ENCODE measurements at regions not wholly inside any gene's neighbourhood (a gene's known extent, or its start where the extent isn't known, plus 50 kb on each side); places are given as distances from the start of the nearest gene placed in this dataset.

DNA sequence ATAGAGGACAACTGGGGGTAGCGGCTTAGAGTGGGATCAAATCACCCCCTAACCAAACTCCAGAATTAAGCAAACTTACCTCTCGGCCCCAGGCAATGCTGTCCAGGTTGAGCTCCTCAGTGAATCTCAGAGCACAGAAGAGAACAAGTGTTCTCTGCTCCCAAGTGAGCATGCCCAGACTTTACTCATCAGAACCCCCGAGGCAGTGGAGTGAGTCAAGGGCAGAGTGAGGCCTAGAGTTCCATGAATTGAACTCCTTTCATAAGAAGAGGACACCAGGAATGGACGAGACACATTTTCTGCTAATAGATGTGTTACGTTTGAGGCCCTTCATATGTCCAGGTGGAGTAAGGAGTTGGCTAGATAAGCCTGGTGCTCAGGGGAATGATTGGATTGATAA is 134.0 kb upstream of the DTNBP1 start:
- DNase-seq = no peak

DNA sequence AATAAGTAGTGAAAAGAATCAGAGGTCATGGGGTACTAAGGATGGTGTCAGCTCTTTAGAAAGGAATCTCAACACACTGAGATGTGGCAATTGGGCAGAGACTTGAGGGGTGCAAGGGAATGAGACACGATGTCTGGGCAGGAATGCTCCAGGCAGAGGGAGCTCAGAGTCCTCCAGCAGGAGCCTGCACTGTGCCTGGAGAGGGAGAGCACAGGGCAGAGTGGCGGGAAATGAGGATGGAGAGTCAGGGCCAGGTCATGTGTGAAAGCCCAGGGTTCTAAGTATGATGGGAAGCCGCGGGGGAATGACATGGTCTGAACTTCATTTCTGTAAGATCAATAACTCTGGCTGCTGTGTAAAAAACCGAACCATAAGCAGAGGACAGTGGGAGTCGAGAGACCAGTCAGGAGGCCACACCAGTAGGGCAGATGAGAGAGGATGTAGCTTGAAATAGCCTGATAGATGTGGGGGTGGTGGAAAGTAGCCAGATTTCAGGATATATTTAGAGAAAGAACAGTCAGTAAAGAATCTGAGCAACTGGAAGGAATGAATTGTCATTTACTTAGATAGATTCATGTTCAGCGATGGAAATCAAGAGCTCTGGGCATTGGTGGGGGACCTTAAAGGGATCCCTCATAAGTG is 133.4 kb upstream of the DTNBP1 start:
- no peak for DNase-seq

DNA sequence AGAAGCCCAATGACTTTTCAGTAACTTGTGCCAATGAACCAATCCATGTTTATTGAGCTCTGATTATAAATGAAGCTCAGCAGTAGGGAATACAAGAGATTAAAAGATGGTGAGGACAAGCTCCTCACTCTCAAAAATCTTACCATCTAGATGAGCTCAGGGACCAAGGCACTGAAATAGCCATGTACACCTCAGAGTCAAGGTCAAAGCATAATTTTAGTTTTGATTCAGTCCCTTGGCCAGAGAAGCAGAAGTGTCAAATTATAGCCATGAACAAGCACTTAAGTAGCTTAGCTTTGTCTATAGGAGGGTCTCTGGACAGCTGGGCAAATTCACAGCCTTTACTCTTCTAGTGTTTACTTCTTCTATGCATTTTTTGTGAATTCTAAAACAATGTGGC is 131.0 kb upstream of the DTNBP1 start:
- DNase-seq = no peak

DNA sequence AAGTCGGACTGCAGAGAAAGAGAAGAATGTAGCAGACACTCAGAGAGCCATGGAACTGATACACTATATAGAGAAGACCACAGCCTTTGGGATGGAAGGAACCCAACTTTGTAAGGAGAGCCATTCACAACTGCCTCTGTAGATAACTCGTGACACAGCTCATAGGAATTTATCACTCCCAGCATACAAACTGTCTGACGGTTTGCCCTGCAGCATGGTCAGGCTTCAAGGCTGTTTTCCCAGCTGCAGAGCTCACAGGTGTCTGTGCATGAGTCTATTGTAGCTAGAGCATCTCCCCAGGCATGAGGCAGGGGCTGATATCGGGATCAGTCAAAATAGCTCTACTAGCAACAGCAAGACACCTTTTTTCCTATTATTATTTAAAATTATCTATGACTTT is 130.5 kb upstream of the DTNBP1 start:
- no peak for DNase-seq

DNA sequence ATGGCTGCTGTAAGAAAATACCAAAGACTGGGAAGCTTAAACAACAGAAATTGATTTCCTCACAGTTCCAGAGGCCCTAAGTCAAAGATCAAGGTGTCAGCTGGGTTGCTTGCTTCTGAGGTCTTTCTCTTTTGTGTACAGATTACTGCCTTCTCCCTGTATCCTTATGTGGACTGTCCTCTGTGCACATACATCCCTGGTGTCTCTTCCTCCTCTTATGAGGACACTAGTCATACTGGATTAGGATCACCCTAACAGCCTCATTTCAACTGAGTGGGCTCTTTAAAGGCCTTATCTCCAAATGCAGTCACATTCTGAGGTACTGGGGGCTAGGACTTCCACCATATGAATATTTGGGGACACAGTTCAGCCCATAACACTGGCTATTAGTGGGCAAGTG is 130.0 kb upstream of the DTNBP1 start:
- DNase-seq = no peak

DNA sequence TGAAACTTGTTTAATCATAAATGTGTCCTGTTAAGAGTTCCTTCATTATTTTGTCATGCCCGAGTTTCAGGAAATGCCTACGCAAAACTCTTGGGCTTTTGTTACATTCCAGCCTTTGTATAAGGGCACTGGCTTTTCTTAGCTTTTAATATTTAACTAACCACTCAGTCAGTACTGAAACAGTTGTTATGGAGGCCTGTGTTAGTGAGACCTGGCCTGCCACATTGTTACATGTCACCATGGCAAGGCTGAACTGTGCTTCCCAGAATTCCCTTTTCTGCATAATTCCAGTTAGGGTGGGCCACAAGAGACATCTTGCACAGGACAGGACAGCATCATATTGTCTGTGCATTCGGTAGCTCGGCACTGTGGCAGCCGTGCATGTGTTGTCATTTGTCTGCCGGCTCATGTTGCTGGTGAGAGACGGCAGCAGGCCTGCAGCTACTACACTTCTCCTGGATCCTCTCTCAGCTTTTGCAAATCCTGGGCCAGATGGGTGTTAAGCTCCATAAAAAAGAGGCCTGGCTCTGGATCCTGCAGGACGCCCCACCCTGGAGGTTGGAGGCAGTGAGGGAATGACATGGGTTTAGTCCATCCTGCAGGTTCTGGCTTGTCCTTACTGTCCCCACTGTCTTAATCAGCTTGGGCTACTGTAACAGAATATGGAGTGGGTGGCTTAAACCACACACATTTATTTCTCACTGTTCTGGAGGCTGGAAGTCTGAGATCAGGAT is 128.8 kb upstream of the DTNBP1 start:
- DNase-seq = no peak

DNA sequence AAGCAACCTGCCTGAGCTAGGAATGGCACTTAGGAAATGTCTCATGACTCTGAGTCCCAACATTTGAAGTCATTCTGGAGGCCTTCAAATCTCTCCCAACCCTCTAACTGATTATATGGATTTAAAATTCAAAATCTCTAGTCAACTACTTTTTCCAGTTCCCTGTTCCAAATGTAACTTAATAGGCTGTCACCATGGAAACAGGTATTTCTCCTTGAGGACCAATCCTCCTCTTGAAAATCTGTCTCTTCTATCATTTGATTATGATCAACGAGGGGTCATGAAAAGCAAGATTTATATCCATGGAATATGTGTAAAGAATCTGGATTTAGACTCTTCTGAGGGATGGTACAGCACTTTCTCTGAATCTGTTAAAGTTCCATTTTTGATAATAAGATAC is 127.3 kb upstream of the DTNBP1 start:
- no peak for DNase-seq

DNA sequence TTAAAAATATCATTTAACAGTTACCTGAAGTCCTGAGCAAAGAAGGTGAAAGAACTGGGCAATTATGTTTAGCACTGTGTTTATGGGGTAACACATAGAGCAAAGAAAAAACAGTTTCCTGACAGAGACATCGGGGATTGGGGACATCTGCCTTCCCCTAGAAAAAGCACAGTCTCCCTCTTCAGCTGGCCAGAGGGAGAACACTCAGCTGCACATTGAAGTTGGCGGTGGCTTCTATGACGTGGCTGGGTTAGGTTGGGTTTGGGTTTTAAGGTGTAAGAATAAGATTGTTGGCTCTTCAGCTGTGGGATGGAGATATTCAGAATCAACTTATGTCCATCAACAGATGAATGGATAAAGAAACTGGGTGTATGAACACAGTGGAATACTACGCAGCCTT is 124.0 kb upstream of the DTNBP1 start:
- no peak for DNase-seq

DNA sequence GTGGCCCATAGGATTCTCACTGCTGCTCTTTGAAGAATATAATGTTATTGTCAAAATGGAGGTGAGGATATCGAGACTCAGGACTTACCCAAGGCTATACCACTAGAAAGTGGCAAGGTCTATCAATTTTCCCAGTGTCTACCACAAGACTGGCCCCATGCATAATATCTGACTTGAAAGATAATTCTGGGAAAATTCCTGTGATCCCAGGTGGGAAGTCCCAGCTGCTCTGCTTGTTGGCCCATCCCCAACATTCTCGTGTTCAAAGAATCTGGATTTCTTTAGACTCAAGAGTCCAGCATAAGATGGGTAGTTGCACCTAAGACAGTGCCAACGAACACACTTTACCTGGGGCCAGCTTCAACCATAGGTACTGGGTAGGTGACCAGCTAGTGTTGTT is 120.7 kb upstream of the DTNBP1 start:
- DNase-seq = no peak

DNA sequence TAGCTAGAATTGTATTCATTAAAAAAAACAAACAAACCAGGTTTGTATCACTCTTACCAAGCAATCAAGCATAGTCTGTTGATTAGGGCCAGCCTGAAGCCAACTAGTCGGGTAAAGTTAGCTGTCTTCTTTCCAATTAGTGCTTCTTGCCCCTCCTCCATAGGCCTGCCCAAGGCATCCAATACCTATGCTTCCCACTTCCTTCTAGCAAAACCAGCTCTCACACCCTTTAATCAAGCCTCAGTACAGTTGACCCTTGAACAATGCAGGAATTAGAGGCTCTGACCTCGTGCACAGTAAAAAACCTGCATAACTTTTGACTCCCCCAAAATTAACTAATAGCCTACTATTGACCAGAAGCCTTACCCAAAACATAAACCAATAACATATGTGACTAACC is 119.1 kb upstream of the DTNBP1 start:
- no peak for DNase-seq

DNA sequence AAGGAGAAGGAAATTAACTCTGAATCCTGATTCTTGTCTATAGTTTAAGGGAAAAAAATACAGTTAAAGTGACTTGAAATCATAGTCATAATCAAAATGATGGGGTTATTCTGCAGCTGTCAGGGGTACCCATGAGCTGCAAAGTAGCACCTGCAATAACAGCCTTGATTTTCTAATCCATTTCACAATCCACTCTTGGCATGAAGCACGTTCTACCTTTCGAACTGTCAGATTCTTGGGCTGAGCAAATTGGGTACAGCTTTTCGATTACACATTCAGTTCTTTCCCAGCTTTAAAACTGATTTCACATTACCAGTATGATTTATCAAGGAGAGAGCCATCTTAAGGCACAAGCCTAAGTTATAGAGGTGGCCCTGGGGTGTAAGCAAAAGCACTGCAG is 118.5 kb upstream of the DTNBP1 start:
- DNase-seq = no peak

DNA sequence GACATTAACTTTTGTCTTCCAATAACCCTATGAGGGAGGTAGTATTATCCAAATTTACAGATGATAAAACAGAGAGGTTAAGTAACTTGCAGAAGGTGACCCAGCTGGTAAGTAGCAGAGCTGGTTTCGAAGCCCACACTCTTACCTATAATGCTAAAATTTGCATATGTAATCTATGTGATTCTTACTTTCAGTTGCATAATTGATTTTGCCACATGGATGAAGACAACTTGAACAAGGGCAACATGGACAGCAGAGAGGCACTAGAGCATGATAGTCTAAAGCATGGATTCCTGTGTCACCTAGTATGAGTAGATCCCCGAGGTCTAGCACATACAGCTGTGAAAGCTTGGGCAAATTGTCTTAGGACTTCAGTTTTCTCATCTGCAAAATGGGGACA is 117.6 kb upstream of the DTNBP1 start:
- DNase-seq = no peak

DNA sequence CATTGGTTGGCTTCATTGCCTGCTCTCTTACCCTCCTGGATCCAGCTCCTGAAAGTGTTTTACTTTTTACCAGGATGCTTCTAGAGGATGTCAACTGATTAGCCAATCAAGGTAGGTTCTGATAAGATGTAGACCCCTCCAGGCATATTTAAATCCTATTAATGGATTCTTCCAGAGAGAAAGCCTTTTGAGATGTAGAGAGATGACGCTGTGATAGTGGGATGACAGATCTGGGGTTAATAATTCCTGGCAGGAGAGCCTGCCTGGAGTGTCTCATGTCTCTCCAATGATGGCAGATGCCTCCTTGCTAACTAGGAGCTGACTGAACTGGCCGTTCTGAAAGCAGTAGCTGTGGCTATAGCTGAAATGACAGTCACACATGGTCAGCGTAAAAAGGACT is 116.9 kb upstream of the DTNBP1 start:
- DNase-seq = no peak

DNA sequence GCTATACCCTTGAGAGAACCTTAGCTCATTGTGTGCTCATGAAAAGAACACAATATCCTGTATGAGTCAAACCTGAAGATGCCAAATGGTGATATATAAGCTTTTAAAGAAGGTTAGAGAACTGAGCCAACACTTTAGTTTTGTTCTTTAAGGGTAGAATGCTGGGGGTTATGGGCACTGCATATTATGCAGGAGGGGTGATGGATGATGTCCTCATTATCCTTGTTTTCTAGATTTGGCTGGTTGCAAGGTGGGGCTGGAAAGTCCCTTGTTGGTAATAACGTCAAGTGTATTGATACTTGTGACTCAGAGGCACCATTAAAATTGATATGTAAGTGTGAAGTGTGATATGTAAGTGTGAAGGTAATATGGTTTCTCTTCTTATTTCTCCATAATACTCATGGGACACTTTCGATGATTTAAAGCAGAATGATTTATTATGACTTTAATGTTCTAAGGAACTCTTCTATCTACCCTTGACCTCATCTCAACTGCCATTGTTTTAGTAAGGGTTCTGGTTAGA is 113.7 kb upstream of the DTNBP1 start:
- DNase-seq = peak in 1 of 5 experiments; percentile 89

DNA sequence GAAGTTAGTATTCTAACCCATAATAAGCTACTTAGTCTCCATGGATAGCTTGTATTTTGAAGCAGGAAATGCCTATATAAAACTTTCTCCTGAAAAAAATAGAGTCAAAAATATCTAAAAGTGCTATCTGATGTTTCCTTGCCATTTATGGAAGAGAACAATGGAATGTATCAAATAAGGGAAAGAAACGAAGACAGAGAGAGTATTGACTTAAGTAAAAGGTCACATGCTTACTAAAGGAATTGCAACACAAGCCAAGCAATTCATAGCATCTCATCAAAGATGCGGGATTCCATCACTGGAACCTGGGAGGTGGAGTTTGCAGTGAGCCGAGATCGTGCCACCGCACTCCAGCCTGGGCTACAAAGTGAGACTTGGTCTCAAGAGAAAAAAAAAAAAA is 112.9 kb upstream of the DTNBP1 start:
- no peak for DNase-seq

DNA sequence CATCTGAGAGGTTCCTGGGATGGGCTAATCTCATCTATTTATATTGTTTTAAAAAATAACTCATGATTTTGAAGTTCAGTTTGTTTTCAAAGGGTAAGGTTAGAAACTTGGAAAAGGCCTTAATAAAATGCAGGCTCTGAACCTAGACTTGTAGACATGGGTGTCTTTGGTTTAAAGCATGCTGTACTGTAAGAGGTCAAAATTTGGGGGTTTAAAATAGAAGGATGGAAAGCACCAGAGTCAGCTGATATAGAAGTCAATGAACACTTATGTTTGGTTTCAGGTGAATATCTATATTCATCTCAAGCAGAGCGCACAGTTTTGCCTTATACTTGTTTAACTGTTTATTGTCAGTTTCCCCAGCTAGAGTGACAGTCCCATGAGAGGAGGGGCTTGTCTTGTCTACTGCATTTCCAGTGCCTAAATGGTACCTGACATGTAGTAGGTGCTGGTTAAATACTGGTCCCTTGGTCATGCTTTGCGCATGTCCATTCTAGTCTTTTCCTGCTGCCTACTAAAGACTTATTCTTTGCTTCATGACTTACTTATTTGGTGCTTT is 112.3 kb upstream of the DTNBP1 start:
- peak in 1 of 5 experiments; percentile 38 for DNase-seq

DNA sequence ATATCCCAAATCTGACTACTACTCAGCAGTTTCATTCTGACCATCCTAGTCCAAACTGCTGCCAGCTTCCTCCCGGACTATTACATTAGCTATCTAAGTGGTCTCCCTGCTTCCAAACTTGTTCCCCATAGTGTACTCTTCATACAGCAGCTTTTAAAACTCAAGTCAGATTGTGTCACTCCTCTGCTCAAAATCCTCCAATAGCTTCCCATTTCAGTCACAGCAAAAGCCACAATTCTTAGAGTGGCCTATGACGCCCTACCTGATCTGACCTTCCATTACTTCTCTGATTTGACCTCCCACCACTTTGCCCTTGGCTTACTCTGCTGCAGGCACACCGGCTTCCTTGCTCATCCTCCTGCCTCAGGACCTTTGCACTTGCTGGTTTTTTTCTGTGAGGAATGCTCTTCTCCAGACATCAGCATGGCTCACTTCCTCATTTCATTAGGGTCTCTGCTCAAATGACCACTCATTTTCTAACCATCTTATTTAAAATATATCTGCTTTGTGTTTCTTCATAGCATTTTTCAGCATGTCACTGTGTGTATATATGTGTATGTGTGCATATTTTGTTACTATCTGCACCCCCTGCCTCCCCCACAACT is 111.1 kb upstream of the DTNBP1 start:
- no peak for DNase-seq

DNA sequence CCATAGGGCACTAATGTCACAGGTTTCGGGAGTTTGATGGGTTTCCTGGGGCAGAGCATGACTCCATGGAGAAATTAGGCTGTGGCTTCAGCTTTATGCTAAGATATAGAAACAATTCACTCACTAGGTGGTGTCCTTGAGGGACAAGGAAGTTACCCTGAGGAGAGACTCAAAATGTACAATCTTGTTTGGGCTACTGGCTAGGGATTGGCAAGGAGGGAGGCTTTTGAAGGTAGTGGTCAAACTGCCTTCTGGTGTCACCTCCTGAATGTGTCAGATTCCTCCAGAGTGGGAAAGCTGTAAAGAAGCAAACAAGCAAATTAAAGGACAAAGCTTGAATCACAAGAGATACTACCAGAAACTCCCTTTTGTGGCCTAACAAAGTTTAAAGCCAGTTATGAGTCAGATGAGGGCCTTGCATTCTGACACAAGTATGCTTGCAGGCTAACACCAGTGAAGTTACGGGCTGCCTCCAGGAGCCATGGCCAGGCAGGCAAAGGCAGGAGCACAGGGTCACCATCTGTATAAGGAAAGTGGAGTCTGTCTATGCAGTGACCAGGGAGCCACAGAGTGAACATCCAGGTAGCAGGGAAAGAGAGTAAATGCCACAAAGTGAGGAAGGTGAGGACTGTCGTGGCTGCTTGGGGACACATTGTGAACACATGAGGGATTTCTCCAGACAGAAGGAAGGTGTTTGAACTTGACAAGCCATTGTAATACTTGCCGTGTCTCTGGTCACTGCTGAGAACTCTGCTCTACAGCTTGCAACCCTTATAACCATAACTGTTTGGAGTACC is 107.7 kb upstream of the DTNBP1 start:
- DNase-seq = peak in 1 of 5 experiments; percentile 86

DNA sequence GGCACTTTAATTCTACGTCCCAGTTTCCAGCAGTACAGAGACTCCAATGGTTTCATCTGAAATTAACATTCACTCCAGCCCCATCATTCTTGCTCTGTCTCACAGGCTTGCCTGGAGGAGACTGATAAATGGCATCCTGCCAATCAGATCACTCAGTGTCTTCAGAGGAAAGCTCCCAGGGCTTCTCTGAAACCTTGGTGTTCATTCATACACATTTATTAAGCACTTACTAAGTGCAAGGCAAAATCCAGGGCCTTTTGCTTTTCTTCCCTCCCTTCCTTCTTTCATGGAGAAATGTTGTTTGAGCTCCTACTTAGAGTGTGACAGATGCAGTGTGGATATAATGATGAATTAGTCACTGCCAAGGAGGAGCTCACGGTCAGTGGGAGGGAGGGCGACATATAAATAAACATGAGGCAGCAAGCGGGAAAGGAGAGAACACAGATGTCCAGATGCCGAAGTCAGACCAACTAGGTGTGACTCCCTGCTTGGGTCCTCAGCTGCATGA is 106.7 kb upstream of the DTNBP1 start:
- DNase-seq = peak in 1 of 5 experiments; percentile 31

DNA sequence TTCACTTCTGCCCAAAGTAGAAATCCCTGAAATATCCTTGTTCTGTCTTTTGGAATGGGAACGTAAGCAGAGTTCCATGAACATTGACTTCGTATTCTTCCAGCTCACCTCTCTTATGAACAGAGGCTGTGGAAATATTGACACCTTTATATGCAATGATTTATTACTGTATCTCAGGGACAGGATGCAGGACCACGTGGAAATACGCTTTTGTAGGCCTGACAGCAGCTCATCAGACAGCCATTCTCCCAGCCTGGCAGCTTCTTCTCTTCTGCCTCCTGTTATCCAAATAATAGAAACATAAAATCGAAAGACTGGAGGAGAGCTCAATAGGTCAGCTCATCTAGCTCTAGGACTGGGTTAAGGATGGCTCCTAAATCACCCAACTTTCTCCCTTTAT is 106.2 kb upstream of the DTNBP1 start:
- DNase-seq = no peak

DNA sequence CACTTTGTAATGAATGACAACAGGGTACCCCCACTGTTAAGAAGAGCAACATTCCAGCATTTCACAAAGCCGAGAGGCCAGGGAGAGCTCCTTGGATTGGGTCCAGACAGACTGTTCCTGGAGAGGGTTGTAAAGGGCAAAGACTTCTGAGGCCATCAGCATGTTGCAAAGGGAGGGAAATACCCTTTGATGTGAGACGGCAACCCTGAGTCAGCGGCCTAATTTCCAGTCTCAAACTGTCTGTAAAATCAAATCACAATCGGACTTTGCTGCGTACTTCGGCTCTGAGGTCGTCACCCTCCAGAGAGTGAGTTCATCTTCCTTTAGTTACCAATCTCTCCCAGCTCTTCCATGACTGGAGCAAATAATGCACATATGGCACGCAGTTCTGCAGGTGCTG is 101.0 kb upstream of the DTNBP1 start:
- no peak for DNase-seq

DNA sequence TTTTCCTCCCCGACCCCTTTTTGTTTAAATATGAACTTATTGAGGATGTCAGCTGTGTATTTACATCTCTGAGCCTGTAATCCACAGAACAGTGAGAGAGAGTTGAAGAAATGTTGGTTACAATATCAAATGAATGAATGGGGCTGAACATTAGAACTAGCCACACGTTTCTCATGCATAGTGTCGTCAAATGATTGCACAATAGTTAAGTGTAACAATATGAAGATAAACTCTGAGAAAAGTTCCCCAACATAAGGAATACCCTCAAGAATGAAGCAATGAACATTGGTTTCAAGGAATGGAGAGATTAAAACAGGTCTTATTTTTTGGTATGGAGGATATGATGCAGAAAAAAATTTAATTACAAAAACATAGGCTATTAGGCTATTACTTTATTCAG is 100.5 kb upstream of the DTNBP1 start:
- no peak for DNase-seq

DNA sequence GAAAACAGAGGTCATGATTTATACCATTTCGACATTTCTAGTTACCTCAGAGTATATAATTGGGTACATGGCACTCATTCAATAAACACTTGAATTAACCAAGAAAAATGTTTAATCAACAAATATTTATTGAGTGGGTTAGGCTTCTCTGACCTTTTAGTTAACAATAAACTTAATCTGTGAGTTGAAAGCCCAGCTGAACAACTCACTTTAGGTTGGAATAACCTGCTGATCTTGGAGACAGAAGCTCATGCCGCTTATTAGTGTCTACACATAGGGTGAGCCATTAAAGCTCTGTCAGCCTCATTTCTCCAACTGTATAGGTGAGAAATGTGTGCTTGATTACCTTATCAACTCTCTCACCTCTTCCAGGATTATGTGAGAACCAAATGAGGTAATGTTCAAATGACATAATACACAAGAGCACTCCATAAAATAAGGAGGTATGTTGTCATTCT is 98.2 kb upstream of the DTNBP1 start:
- DNase-seq = no peak
